ENCODE measurements at regions not wholly inside any gene's neighbourhood (a gene's known extent, or its start where the extent isn't known, plus 50 kb on each side); places are given as distances from the start of the nearest gene placed in this dataset.

GRCh38 chr13:70448820-70449219 is 340.6 kb upstream of the KLHL1 start:
- H3K9me3 ChIP-seq = no peaks in the 10 kb centered on the region
- H3K36me3 ChIP-seq = no peaks in the 10 kb centered on the region
- H3K27ac ChIP-seq = no peak overlapping the region
- no peak overlapping the region for H3K4me3 ChIP-seq (ENCODE audit: low read depth in 1 of 2, low read length in 1 of 2)
- no peaks in the 10 kb centered on the region for H3K27me3 ChIP-seq
- H3K4me1 ChIP-seq (ENCODE audit: control insufficient read depth in 1 of 2, insufficient read depth in 1 of 2, low read depth in 1 of 2, low read length in 1 of 2) = no peaks in the 10 kb centered on the region
- TF ChIP-seq CTCF (IDR thresholded peaks at IDR 0.05) = no peak

- no peaks in the 10 kb centered on the region for H3K27me3 ChIP-seq
- no peak overlapping the region for H3K27ac ChIP-seq
Observed at GRCh38 chr13:70432276-70432805, 324.1 kb upstream of the KLHL1 start.

GRCh38 chr13:70430256-70430655 is 322.0 kb upstream of the KLHL1 start:
- Histone ChIP-seq H3K27ac (no peak overlapping the region), H3K36me3 (no peaks in the 10 kb centered on the region), H3K4me1 (ENCODE audit: control insufficient read depth in 1 of 2, insufficient read depth in 1 of 2, low read depth in 1 of 2, low read length in 1 of 2) (no peaks in the 10 kb centered on the region), H3K9me3 (no peaks in the 10 kb centered on the region), H3K4me3 (ENCODE audit: low read depth in 1 of 2, low read length in 1 of 2) (no peak overlapping the region), H3K27me3 (no peaks in the 10 kb centered on the region)
- no peak for TF ChIP-seq CTCF (IDR thresholded peaks at IDR 0.05)

More at GRCh38 chr13:70432276-70432805, 324.1 kb upstream of the KLHL1 start:
- no peaks in the 10 kb centered on the region for H3K36me3 ChIP-seq
- TF ChIP-seq CTCF (IDR thresholded peaks at IDR 0.05) = no peak
- no peaks in the 10 kb centered on the region for H3K9me3 ChIP-seq
- H3K4me3 ChIP-seq (ENCODE audit: low read depth in 1 of 2, low read length in 1 of 2) = no peak overlapping the region
- no peaks in the 10 kb centered on the region for H3K4me1 ChIP-seq (ENCODE audit: control insufficient read depth in 1 of 2, insufficient read depth in 1 of 2, low read depth in 1 of 2, low read length in 1 of 2)

GRCh38 chr13:70424928-70425327 is 316.7 kb upstream of the KLHL1 start:
- Histone ChIP-seq H3K4me3 (ENCODE audit: low read depth in 1 of 2, low read length in 1 of 2) (no peak overlapping the region), H3K27ac (no peak overlapping the region), H3K9me3 (no peaks in the 10 kb centered on the region), H3K27me3 (no peaks in the 10 kb centered on the region), H3K4me1 (ENCODE audit: control insufficient read depth in 1 of 2, insufficient read depth in 1 of 2, low read depth in 1 of 2, low read length in 1 of 2) (no peaks in the 10 kb centered on the region), H3K36me3 (no peaks in the 10 kb centered on the region)
- no peak for TF ChIP-seq CTCF (IDR thresholded peaks at IDR 0.05)

- TF ChIP-seq CTCF (IDR thresholded peaks at IDR 0.05) = no peak
- Histone ChIP-seq H3K27me3 (no peaks in the 10 kb centered on the region), H3K4me3 (ENCODE audit: low read depth in 1 of 2, low read length in 1 of 2) (no peak overlapping the region), H3K27ac (no peak overlapping the region), H3K36me3 (no peaks in the 10 kb centered on the region), H3K4me1 (ENCODE audit: control insufficient read depth in 1 of 2, insufficient read depth in 1 of 2, low read depth in 1 of 2, low read length in 1 of 2) (no peaks in the 10 kb centered on the region), H3K9me3 (no peaks in the 10 kb centered on the region)
Observed at GRCh38 chr13:70424428-70424827, 316.2 kb upstream of the KLHL1 start.

GRCh38 chr13:70415136-70415535 is 306.9 kb upstream of the KLHL1 start:
- Histone ChIP-seq H3K4me3 (ENCODE audit: low read depth in 1 of 2, low read length in 1 of 2) (no peak overlapping the region), H3K9me3 (no peaks in the 10 kb centered on the region), H3K4me1 (ENCODE audit: control insufficient read depth in 1 of 2, insufficient read depth in 1 of 2, low read depth in 1 of 2, low read length in 1 of 2) (no peaks in the 10 kb centered on the region), H3K27me3 (no peaks in the 10 kb centered on the region), H3K36me3 (no peaks in the 10 kb centered on the region), H3K27ac (no peak overlapping the region)
- no peak for TF ChIP-seq CTCF (IDR thresholded peaks at IDR 0.05)
